Naive B cell (primary cell): ENCODE measurements at regions not wholly inside any gene's neighbourhood (a gene's known extent, or its start where the extent isn't known, plus 50 kb on each side); places are given as distances from the start of the nearest gene placed in this dataset.

ENCODE experiments used
- ATAC-seq, 2 donors: fragments of 150-1000 bp; cut with Tn5 transposase; 2 replicates each; pipeline ENCODE4 v1.10.0; 2021; ENCODE audit warnings: low read depth in 2 of 2, mild to moderate bottlenecking in 2 of 2, moderate library complexity in 2 of 2
- DNase-seq: peaks from one replicate; pipeline ENCODE4 v3.0.0; 2022
- H3K27ac Mint-ChIP-seq, 6 donors: one replicate each; pipeline ENCODE4 v1.8.0; 2020 to 2022; ENCODE audit warnings: mild to moderate bottlenecking in 6 of 6, mixed read lengths in 6 of 6, moderate library complexity in 5 of 6, inconsistent platforms in 2 of 6
- H3K27me3 Mint-ChIP-seq, 3 donors: one replicate each; pipeline ENCODE4 v1.8.0; 2021 to 2022; ENCODE audit warnings: mixed read lengths in 3 of 3, mild to moderate bottlenecking in 1 of 3
- H3K36me3 Mint-ChIP-seq, 2 donors: one replicate each; pipeline ENCODE4 v1.8.0; 2020 to 2022; ENCODE audit warnings: mixed read lengths in 2 of 2, inconsistent platforms in 1 of 2, mild to moderate bottlenecking in 1 of 2
- H3K4me1 Mint-ChIP-seq, 3 donors: one replicate each; pipeline ENCODE4 v1.8.0; 2020 to 2022; ENCODE audit warnings: mixed read lengths in 3 of 3, inconsistent platforms in 1 of 3, mild to moderate bottlenecking in 1 of 3, moderate library complexity in 1 of 3
- H3K4me3 Mint-ChIP-seq, 8 donors: one replicate each; pipeline ENCODE4 v1.8.0; 2020 to 2022; ENCODE audit warnings: mild to moderate bottlenecking in 8 of 8, mixed read lengths in 8 of 8, moderate library complexity in 8 of 8, inconsistent platforms in 2 of 8
- H3K9me3 Mint-ChIP-seq, 7 donors: one replicate each; pipeline ENCODE4 v1.8.0; 2020 to 2022; ENCODE audit warnings: mixed read lengths in 7 of 7, mild to moderate bottlenecking in 5 of 7, inconsistent platforms in 2 of 7, moderate library complexity in 1 of 7

- H3K4me3 Mint-ChIP-seq = no peak overlapping the region
- H3K9me3 Mint-ChIP-seq = peaks cover 0 to 20% (median 4%) of the 10 kb centered on the region in 7 donors
- no peak overlapping the region for H3K27ac Mint-ChIP-seq
- H3K27me3 Mint-ChIP-seq = peaks cover 24 to 34% (median 28%) of the 10 kb centered on the region in 3 donors
- DNase-seq (no peak), ATAC-seq (no peak)
- peaks cover 0 to 11% (median 5%) of the 10 kb centered on the region in 3 donors for H3K4me1 Mint-ChIP-seq
- H3K36me3 Mint-ChIP-seq = peaks cover 4 to 7% of the 10 kb centered on the region in 2 donors
These were observed 103.0 kb upstream of the AGAP1 start for GRCh38 chr2:235390816-235391194.

DNA sequence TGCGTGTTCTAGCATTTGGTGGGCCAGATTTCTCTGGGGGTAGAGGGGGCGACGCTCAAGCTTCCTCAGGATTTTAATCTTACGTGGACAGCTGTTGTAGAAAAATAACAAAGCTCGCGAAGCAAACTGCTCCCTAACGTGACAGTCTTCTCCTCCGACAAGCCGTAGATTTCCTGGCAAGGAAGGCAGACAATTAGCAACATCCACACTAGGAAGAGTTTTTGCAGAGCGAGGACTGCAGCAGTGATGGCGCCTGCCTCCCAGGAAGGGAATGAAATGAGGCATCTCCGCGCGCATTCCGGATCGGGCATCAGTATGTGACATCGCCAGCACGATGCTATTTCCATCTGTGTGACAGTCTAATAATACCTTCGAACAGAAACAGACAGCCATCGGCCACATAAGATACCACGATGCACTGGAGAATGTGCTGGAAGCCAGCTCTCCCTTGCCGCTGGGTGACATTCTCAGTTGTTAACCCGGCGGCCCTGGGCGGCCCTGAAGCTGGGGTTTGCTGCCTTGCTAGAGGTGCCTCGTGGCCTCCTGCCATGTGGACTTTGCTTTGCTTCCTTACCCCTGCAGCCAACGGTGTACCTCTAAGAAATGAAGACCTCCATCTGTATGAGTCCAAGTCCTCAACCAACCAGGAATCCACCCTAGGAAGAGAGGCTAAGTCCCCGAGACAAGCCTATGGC is 101.8 kb upstream of the AGAP1 start:
- ATAC-seq (no peak), DNase-seq (no peak)
- H3K4me3 Mint-ChIP-seq = no peak overlapping the region
- H3K4me1 Mint-ChIP-seq = peaks cover 0 to 11% (median 5%) of the 10 kb centered on the region in 3 donors
- H3K36me3 Mint-ChIP-seq = peaks cover 4 to 7% of the 10 kb centered on the region in 2 donors
- peaks cover 0 to 20% (median 4%) of the 10 kb centered on the region in 7 donors for H3K9me3 Mint-ChIP-seq
- H3K27me3 Mint-ChIP-seq = peaks cover 34 to 36% (median 34%) of the 10 kb centered on the region in 3 donors
- H3K27ac Mint-ChIP-seq = no peak overlapping the region

DNA sequence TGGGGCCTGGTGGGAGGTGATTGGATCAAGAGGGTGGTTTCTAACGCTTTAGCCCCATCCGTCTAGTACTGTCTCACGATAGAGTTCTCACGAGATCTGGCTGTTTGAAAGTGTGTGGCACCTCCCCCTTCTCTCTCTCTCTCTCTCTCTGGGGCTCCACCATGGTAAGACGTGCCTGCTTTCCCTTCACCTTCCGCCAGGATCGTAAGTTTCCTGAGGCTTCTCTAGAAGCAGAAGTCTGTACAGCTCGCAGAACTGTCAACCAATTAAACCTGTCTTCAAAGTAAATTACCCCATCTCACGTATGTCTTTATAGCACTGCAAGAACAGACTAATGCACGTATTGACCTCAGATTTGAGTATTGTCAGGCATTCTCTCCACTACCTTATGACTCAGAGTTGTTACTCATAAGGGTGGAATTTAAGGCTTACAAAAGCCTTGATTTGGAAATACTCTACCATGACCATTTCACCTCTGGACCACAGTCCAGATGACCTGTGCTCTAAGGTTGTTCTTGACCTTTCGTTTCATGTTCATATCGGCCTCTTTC is 99.5 kb upstream of the AGAP1 start:
- no peak overlapping the region for H3K27ac Mint-ChIP-seq
- ATAC-seq (no peak), DNase-seq (no peak)
- H3K27me3 Mint-ChIP-seq = peaks cover 19 to 36% (median 26%) of the 10 kb centered on the region in 3 donors
- peaks cover 0 to 11% (median 5%) of the 10 kb centered on the region in 3 donors for H3K4me1 Mint-ChIP-seq
- H3K36me3 Mint-ChIP-seq = peaks cover 4 to 7% of the 10 kb centered on the region in 2 donors
- H3K9me3 Mint-ChIP-seq = peaks cover 1 to 20% (median 5%) of the 10 kb centered on the region in 7 donors
- no peak overlapping the region for H3K4me3 Mint-ChIP-seq

DNA sequence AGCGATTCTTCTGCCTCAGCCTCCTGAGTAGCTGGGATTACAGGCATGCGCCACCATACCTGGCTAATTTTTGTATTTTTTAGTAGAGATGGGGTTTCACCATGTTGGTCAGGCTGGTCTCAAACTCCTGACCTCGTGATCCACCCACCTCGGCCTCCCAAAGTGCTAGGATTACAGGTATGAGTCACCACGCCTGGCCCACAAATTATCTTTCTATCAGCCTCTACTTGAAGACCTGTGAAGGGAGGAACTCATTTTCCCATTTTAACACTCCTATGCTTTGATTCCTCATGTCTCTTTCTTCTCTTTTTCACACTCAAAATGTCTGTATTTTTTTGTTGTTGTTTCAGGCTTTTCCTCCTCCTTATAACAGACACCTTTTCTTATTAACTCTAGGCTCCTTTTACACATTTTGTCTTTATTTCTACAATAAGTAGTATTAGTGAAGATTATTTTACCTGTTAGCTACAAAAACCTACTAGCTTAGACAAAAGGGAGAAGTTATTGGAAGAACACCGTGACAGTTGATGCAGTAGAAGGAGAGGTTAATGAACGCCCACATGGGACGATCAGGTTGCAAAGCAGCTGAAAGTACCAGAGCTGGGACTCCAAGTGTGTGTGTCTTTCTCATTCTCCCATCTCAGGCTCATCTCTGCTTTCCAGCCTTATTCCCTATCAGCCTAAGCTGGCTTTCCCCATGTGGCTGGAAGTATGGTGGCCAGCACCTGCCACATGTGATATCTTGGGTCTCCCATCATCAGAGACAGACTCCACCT is 97.6 kb upstream of the AGAP1 start:
- peaks cover 26 to 34% (median 30%) of the 10 kb centered on the region in 3 donors for H3K27me3 Mint-ChIP-seq

DNA sequence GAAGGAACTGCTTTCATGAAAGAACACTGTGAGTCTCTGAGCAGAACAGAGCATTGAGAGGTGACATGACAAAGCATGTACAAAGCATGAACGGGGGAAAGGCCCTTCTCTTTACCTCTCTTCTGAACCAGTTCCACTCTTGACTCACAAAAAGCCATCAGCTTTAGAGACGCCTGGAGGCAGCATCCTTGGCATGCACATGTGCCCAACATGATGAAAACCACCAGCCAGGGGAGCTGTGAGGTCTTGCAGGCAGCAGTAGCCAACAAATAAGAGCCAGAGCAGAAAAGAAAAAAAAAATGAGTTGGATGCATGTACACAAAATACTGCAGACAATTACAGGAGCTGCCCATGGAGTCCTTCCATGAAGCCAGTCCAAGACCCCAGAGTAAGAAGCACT is 95.5 kb upstream of the AGAP1 start:
- DNase-seq (no peak), ATAC-seq (no peak)
- Mint-ChIP-seq H3K4me1 (no peaks in the 10 kb centered on the region), H3K27ac (no peak overlapping the region), H3K4me3 (no peak overlapping the region), H3K36me3 (no peaks in the 10 kb centered on the region), H3K9me3 (peaks cover 0 to 23% (median 10%) of the 10 kb centered on the region in 7 donors), H3K27me3 (peaks cover 30 to 34% (median 31%) of the 10 kb centered on the region in 3 donors)

More for the DNA sequence above, 97.6 kb upstream of the AGAP1 start:
- no peak overlapping the region for H3K27ac Mint-ChIP-seq
- DNase-seq (no peak), ATAC-seq (no peak)
- no peaks in the 10 kb centered on the region for H3K36me3 Mint-ChIP-seq
- peaks cover 0 to 27% (median 7%) of the 10 kb centered on the region in 7 donors for H3K9me3 Mint-ChIP-seq
- H3K4me3 Mint-ChIP-seq = no peak overlapping the region
- H3K4me1 Mint-ChIP-seq = no peaks in the 10 kb centered on the region

DNA sequence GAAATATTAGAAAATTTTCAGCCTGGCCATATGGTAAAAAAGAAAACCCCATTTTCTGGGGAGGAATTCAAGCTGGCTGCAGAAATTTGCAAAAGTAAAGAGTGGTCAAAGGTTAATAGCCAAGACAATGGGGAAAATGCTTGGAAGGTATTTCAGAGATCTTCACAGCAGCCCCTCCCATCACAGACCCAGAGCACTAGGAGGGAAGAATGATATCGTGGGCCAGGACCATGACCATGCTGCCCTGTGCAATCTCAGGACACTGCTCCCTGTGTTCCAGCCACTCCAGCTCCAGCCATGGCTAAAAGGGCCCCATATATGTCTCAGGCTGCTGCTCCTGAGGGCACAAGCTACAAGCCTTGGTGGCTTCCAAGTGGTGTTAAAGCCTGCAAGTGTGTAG is 93.9 kb upstream of the AGAP1 start:
- Mint-ChIP-seq H3K36me3 (no peaks in the 10 kb centered on the region), H3K27ac (no peak overlapping the region), H3K4me1 (no peaks in the 10 kb centered on the region), H3K9me3 (peaks cover 0 to 18% (median 7%) of the 10 kb centered on the region in 7 donors), H3K27me3 (peaks cover 21 to 30% (median 25%) of the 10 kb centered on the region in 3 donors), H3K4me3 (no peak overlapping the region)
- ATAC-seq (no peak), DNase-seq (no peak)

- ATAC-seq (no peak), DNase-seq (no peak)
- no peaks in the 10 kb centered on the region for H3K4me1 Mint-ChIP-seq
- H3K27me3 Mint-ChIP-seq = peaks cover 13 to 17% (median 15%) of the 10 kb centered on the region in 3 donors
- no peak overlapping the region for H3K27ac Mint-ChIP-seq
- no peaks in the 10 kb centered on the region for H3K36me3 Mint-ChIP-seq
- H3K9me3 Mint-ChIP-seq = peaks cover 0 to 20% (median 7%) of the 10 kb centered on the region in 7 donors
- H3K4me3 Mint-ChIP-seq = no peak overlapping the region
These were observed 91.4 kb upstream of the AGAP1 start for GRCh38 chr2:235402422-235402821.

DNA sequence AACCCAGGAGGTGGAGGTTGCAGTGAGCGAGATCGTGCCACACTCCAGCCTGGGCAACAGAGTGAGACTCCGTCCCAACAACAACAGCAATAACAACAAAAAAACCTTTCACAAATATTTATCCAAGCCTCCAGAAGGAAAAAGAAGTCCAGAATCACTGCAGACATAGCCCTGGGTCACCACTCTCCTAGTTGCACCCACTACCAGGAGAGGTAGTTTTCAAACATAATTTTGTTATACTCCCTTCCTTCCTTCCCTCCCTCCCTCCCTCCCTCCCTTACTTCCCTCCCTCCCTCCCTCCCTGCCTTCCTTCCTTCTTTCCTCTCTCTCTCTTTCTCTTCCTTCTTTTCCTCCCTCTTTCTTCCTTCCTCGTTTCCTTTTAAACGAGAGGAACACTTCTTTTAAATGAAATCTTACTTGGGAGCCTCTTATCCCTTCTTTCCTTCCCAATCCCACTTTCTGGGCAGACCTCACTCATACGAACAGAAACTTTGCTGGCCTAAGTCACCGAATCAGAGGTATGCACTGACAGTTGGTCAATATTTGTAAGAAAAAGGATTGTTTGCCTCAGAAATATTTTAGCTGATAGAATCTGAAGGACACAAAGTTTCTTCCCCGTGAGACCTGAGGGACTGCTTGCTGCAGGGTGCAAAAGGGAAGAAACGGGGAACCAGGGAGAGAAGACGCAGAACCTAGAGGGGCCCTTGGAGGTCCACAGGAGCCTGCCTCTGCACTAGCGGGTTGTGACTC is 88.1 kb upstream of the AGAP1 start:
- Mint-ChIP-seq H3K4me3 (no peak overlapping the region), H3K9me3 (peaks cover 0 to 9% (median 5%) of the 10 kb centered on the region in 7 donors), H3K4me1 (no peaks in the 10 kb centered on the region), H3K36me3 (no peaks in the 10 kb centered on the region), H3K27ac (peak overlapping the region in 1 of 6 donors; percentile 82), H3K27me3 (peaks cover 7 to 17% (median 8%) of the 10 kb centered on the region in 3 donors)
- DNase-seq (no peak), ATAC-seq (no peak)

DNA sequence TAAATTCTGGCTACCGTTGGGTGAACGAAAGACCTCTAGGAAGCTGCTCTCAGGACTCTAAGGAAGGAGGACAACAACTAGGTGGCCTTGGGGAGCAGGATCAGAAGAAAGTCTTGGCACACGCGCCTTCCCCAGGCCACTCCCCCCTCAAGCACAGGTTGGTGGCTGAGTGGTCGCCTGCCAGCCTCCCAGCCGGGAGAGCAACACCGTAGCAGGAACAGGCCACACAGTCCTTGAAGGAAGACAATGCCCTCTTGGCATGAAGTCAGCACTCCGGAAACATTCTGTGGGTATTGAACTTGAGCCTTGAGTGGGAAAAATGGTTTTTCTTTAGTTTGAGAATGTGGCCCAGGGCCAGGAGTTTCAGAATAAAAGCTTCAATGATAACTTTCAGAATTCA is 87.4 kb upstream of the AGAP1 start:
- no peak for ATAC-seq
- H3K27ac Mint-ChIP-seq = no peak overlapping the region
- no peak for DNase-seq
- H3K27me3 Mint-ChIP-seq = peaks cover 7 to 17% (median 10%) of the 10 kb centered on the region in 3 donors
- H3K4me1 Mint-ChIP-seq = no peaks in the 10 kb centered on the region
- H3K4me3 Mint-ChIP-seq = no peak overlapping the region
- H3K36me3 Mint-ChIP-seq = no peaks in the 10 kb centered on the region
- H3K9me3 Mint-ChIP-seq = peaks cover 0 to 6% (median 4%) of the 10 kb centered on the region in 7 donors

GRCh38 chr2:235411905-235412485 is 81.8 kb upstream of the AGAP1 start:
- Mint-ChIP-seq H3K9me3 (peaks cover 0 to 13% (median 4%) of the 10 kb centered on the region in 7 donors), H3K27ac (no peak overlapping the region), H3K4me3 (no peak overlapping the region), H3K27me3 (peaks cover 6 to 20% (median 10%) of the 10 kb centered on the region in 3 donors), H3K4me1 (no peaks in the 10 kb centered on the region), H3K36me3 (no peaks in the 10 kb centered on the region)
- no peak for DNase-seq
- no peak for ATAC-seq

- peaks cover 6 to 29% (median 10%) of the 10 kb centered on the region in 3 donors for H3K27me3 Mint-ChIP-seq
- no peaks in the 10 kb centered on the region for H3K4me1 Mint-ChIP-seq
- H3K27ac Mint-ChIP-seq = no peak overlapping the region
- H3K4me3 Mint-ChIP-seq = no peak overlapping the region
- no peak for ATAC-seq
- H3K9me3 Mint-ChIP-seq = peaks cover 0 to 9% (median 4%) of the 10 kb centered on the region in 7 donors
- no peak for DNase-seq
- H3K36me3 Mint-ChIP-seq = no peaks in the 10 kb centered on the region
These were observed 80.8 kb upstream of the AGAP1 start for GRCh38 chr2:235413064-235413463.

- Mint-ChIP-seq H3K4me1 (no peaks in the 10 kb centered on the region), H3K27me3 (peaks cover 6 to 29% (median 13%) of the 10 kb centered on the region in 3 donors), H3K4me3 (no peak overlapping the region), H3K36me3 (no peaks in the 10 kb centered on the region), H3K27ac (no peak overlapping the region), H3K9me3 (peaks cover 0 to 7% (median 2%) of the 10 kb centered on the region in 7 donors)
- DNase-seq = no peak
- ATAC-seq = no peak
These were observed 79.4 kb upstream of the AGAP1 start for GRCh38 chr2:235414422-235414821.
